AG10803 (cell line): ENCODE measurements at regions not wholly inside any gene's neighbourhood (a gene's known extent, or its start where the extent isn't known, plus 50 kb on each side); places are given as distances from the start of the nearest gene placed in this dataset.

Experiments used
- DNase-seq: peaks from one replicate; pipeline ENCODE4 v3.0.0; 2010; ENCODE audit warnings: low read depth
- H3K4me3 ChIP-seq: 2 replicates; pipeline ENCODE4 v1.5.1; 2011; ENCODE audit warnings: mild to moderate bottlenecking, low read length, control low read depth
- TF ChIP-seq, protein P1 (sequence below): conservative IDR thresholded peaks from 2 replicates; pipeline ENCODE4 v1.5.1; 2011; ENCODE audit warnings: mild to moderate bottlenecking, low read length, control low read depth, inconsistent platforms

DNA sequence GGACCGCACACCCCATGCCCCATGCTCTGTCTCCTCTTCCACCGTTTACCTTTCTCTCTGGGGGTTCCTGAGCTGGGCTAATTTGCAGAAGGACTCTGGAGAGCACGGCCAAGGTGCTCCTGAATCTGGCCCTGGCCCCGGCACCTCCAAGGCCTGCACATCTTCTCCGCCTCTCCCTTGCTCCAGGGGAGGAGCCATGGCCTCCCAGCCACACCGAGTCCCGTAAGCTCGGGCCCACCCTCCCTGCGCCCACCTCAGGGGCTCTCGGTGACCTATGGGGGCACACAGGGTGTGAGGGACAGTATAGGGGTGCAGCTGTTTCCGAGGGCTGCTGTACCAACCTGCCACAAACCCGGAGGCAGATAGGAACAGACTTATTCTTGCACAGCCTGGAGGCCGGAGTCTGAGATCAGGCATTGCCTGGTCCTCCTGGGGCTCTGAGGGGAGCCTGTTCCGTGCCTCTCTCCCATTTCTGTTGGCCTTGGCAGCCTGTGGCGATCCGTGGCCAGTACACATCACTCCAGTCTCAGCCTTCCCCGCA is 127.3 kb upstream of the GPC1 start:
- TF ChIP-seq, protein P1, sequence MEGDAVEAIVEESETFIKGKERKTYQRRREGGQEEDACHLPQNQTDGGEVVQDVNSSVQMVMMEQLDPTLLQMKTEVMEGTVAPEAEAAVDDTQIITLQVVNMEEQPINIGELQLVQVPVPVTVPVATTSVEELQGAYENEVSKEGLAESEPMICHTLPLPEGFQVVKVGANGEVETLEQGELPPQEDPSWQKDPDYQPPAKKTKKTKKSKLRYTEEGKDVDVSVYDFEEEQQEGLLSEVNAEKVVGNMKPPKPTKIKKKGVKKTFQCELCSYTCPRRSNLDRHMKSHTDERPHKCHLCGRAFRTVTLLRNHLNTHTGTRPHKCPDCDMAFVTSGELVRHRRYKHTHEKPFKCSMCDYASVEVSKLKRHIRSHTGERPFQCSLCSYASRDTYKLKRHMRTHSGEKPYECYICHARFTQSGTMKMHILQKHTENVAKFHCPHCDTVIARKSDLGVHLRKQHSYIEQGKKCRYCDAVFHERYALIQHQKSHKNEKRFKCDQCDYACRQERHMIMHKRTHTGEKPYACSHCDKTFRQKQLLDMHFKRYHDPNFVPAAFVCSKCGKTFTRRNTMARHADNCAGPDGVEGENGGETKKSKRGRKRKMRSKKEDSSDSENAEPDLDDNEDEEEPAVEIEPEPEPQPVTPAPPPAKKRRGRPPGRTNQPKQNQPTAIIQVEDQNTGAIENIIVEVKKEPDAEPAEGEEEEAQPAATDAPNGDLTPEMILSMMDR = no peak
- no peak for DNase-seq
- H3K4me3 ChIP-seq = no peak overlapping the region

DNA sequence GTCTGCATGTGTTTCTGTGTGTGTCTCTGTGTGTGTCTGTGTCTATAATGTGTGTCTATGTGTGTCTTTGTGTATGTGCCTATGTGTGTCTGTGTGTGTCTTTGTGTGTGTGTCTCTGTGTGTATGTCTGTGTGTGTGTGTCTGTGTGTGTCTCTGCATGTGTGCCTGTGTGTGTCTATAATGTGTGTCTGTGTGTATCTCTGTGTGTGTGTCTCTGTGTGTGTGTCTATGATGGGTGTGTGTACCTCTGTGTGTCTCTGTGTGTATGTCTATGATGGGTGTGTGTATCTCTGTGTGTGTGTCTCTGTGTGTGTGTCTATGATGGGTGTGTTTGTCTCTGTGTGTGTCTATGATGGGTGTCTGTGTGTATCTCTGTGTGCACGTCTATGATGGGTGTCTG is 126.2 kb upstream of the GPC1 start:
- no peak for DNase-seq
- TF ChIP-seq, protein P1 = no peak
- H3K4me3 ChIP-seq = no peak overlapping the region

DNA sequence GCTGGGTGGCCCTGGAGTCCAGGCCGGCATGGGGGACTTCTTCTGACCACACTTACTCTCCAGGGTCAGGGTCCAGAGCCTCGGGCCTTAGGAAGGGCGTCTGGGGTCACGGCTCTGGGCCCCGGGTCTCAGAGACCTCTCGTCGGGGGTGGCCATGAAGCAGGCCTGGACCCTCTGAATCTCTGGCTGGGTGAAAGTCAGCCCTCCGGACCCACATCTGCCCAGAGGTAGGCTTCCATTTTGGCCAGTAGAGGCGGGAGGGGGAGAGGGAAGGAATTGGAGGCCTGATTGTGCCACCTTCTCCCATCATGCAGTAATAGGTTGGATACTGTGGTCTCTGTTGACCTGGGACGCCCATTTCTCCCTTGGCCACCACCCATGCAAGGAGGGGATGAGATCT is 125.3 kb upstream of the GPC1 start:
- no peak for DNase-seq
- H3K4me3 ChIP-seq = no peak overlapping the region
- TF ChIP-seq, protein P1 = no peak

DNA sequence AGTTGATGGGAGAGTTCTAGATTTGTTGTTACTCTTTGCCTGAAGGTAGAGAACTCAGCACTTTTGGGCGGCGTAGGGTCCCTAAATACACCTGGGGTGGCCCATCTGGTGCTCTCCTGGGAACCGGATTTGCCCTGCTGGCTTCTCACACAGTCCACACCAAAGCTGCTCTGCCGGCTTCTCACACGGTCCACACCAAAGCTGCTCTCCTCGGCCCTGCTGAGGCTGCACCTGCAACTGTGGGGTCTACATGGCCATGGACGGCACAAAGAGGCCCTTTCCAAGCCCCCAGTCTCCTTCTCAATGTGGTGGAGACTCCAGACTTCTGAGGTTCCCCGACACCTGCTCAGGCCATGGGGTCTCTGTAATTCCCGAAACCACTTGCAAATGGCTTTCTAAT is 124.8 kb upstream of the GPC1 start:
- H3K4me3 ChIP-seq = no peak overlapping the region
- TF ChIP-seq, protein P1 = no peak
- DNase-seq = no peak

DNA sequence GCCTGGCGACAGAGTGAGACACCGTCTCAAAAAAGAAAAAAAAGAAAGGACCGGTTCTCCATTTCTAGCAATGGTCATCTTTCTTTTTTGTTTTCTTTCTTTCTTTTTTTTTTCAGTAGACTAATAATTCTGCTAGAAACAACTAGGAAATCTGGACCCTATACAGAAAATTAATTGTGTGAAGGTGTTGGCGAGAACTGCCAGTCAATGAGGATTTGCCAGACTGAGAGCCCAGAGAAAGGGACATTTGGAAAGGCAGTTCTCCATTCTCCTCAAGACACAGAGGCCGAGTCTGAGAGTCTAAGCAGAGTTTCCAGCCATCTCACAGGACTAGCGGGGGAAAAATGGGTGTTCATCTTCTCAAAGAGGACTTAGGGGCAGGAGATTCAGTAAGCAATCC is 123.6 kb upstream of the GPC1 start:
- DNase-seq = no peak
- H3K4me3 ChIP-seq = no peak overlapping the region
- TF ChIP-seq, protein P1 = no peak

DNA sequence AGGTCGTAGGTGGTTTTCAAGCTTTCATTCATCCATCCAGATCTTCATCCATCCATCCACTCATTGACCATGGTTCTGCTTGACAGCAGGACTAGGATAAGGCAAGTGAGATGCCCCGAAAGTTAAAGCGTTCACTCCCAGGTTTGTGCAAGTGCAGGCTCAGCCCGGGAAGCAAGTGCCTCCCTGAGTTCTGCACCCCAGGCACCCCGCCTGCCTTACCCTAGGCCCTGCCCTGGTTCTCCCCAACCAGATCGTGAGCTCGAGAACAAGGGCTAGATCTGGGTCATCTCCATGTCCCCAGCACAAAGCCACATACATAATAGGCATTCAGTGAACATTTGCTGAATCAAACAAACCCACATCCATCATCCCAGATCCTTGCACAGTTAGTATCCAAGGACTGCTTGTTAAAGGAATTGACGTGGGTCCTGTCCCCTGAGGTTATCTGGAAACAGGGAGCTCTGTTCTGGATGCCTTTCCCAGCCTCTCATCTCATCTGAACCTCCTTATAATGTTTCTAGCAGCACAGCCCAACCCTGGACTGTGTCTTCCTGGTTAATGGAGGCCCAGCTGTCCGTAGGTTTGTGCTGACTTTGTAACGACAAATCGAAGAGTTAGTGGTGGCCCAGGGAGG is 116.1 kb upstream of the GPC1 start:
- H3K4me3 ChIP-seq = no peak overlapping the region
- no peak for DNase-seq
- TF ChIP-seq, protein P1 = no peak

DNA sequence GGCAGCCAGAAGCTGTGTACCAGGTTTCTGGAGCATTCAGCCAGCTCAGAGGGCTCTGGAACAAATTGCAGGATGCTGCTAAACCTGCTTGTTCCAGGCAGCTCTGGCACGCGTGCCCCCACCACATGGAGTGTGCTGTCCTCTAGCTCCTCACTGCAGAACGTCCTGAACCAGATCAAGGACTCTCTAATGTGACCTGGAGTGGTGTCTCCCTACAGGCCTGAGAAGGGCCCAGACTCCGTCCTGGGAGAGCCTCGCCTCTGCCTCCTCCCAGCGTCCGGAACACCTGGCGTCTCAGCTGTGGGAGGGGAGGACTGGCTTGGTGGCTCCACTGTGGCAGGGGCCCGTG is 115.6 kb upstream of the GPC1 start:
- TF ChIP-seq, protein P1 = no peak
- H3K4me3 ChIP-seq = no peak overlapping the region
- no peak for DNase-seq
